Epithelial cell of esophagus (primary cell): ENCODE measurements at regions not wholly inside any gene's neighbourhood (a gene's known extent, or its start where the extent isn't known, plus 50 kb on each side); places are given as distances from the start of the nearest gene placed in this dataset.

Experiments used
- DNase-seq: peaks from one replicate; pipeline ENCODE4 v3.0.0; 2010; ENCODE audit warnings: low read depth
- H3K4me3 ChIP-seq: 2 replicates; pipeline ENCODE4 v1.5.1; 2011; ENCODE audit warnings: mild to moderate bottlenecking, low read length, control low read depth
- TF ChIP-seq, protein P1 (sequence below): IDR thresholded peaks from 2 replicates; pipeline ENCODE4 v1.5.1; 2011; ENCODE audit warnings: low read depth, mild to moderate bottlenecking, low read length, control low read depth, inconsistent platforms; ENCODE audit not compliant: insufficient read depth; ENCODE audit errors: missing control alignments

GRCh38 chr10:83965473-83965872 is 173.8 kb upstream of the GHITM start:
- no peak for DNase-seq
- TF ChIP-seq, protein P1, sequence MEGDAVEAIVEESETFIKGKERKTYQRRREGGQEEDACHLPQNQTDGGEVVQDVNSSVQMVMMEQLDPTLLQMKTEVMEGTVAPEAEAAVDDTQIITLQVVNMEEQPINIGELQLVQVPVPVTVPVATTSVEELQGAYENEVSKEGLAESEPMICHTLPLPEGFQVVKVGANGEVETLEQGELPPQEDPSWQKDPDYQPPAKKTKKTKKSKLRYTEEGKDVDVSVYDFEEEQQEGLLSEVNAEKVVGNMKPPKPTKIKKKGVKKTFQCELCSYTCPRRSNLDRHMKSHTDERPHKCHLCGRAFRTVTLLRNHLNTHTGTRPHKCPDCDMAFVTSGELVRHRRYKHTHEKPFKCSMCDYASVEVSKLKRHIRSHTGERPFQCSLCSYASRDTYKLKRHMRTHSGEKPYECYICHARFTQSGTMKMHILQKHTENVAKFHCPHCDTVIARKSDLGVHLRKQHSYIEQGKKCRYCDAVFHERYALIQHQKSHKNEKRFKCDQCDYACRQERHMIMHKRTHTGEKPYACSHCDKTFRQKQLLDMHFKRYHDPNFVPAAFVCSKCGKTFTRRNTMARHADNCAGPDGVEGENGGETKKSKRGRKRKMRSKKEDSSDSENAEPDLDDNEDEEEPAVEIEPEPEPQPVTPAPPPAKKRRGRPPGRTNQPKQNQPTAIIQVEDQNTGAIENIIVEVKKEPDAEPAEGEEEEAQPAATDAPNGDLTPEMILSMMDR = no peak
- no peak overlapping the region for H3K4me3 ChIP-seq

DNA sequence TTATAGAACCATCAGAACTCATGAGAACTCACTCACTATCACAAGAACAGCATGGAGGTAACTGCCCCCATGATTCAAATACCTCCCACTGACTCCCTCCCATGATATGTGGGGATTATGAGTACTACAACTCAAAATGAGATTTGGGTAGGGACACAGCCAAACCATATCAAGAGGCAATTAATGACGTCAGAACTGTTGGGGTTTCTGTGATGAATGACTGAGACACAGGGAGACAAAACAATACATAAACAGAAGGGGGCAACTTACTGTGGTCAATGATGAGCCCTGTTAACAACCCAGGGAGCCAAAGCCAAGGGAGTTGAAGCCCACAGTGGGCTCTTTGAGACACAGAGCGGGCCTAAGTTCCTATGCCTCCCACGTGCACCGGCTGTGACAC is 171.3 kb upstream of the GHITM start:
- no peak overlapping the region for H3K4me3 ChIP-seq
- TF ChIP-seq, protein P1 = no peak
- DNase-seq = no peak

DNA sequence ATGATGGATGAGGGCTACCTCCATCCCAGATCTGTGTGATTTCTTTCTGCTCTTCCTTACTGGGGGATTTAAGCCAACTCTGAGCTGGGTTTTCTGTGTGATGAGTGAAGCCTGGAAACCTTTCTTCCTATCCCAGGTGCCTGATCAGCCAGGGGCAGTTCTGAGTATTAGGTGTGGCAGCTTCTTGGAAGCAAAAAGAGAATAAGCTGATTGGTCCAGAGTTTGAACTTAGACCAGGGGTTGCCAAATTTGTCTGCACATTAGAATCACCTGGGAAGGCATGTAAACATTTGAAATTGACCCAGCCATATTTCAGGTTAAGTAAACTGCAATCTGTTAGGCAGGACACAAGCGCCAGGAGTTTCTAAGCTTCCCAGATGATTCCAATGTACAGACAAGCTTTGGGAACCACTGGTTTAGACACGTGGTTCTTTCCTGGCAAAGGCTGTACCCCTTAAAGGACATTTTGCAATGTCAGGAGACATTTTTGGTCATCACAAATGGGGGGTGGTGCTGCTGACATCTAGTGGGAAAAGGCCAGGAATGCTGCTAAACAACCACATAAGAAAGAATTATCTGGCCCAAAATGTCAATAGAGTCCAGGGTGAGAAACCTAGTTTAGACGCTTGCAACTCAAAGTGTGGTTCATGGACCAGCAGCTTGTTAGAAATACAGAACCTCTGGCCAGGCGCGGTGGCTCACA is 160.5 kb upstream of the GHITM start:
- TF ChIP-seq, protein P1 = no peak

GRCh38 chr10:83982812-83983211 is 156.5 kb upstream of the GHITM start:
- H3K4me3 ChIP-seq = no peak overlapping the region
- DNase-seq = no peak
- TF ChIP-seq, protein P1 = no peak

More for the DNA sequence above, 160.5 kb upstream of the GHITM start:
- no peak for DNase-seq
- no peak overlapping the region for H3K4me3 ChIP-seq

- DNase-seq = peak; percentile 91
- no peak overlapping the region for H3K4me3 ChIP-seq
- TF ChIP-seq, protein P1 = no peak
These were observed 155.6 kb upstream of the GHITM start for GRCh38 chr10:83983578-83984255.

DNA sequence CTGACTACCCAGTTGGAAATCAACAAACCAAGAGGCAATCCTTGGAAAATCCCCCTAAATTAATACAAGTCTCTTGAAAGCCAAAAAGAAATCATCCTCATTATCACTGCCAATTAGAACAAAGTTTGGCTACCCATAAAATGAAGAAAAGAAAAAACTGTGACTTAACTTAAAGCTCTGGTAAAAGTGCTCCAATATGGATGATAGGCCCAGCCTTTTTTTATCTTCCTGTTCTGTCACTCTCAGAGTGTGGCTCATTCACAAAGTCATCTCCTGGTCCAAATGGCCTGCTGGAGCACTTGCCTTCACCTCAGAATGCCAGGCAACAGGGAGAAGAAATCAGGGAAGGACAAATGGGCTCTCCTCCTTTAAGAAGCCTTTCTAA is 155.1 kb upstream of the GHITM start:
- TF ChIP-seq, protein P1 = no peak
- DNase-seq = no peak
- no peak overlapping the region for H3K4me3 ChIP-seq
